ENCODE measurements at regions not wholly inside any gene's neighbourhood (a gene's known extent, or its start where the extent isn't known, plus 50 kb on each side); places are given as distances from the start of the nearest gene placed in this dataset.

DNA sequence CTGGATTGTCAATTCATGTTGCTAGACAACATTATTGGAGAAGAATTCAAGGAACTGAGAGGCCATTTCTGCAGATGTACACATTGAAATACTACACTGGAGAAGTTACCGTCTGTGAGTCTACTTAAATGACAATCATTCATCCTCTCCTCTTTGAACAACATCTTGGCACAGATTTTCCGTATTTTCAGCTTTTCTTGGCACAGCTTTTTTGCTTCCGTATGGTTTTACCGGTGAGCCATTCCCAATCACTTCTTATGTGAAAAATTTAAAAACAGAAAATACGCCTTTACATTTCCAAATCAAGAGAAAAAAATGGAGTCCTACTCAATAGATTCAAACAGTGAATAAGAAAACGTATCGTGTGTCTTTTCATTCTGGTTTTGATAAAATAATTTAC is 1493.7 kb downstream of the AMY1C start:
- no peak overlapping the region for H4K91ac ChIP-seq (ENCODE audit: low read depth, low read length)
- no peak overlapping the region for H2BK120ac ChIP-seq (ENCODE audit: insufficient read depth, low read length, poor library complexity)
- no peak overlapping the region for H3K23ac ChIP-seq (ENCODE audit: low read length)
- no peak overlapping the region for H3K14ac ChIP-seq (ENCODE audit: low read length)
- no peaks in the 10 kb centered on the region for H3K36me3 ChIP-seq (ENCODE audit: control insufficient read depth in 1 of 2, insufficient read depth in 2 of 2, low read length in 2 of 2)
- H3K9me3 ChIP-seq (ENCODE audit: insufficient read depth, low read depth, low read length), result no peaks in the 10 kb centered on the region
- H4K12ac ChIP-seq (ENCODE audit: low read depth, low read length), result no peak overlapping the region
- H3K4me1 ChIP-seq (ENCODE audit: control insufficient read depth in 1 of 2, insufficient read depth in 2 of 2, low read length in 2 of 2), result no peaks in the 10 kb centered on the region
- H3K79me2 ChIP-seq (ENCODE audit: control insufficient read depth, insufficient read depth, low read length, poor library complexity), result no peaks in the 10 kb centered on the region
- no peaks in the 10 kb centered on the region for H3K27me3 ChIP-seq (ENCODE audit: insufficient read depth, low read length)
- H4K8ac ChIP-seq (ENCODE audit: low read depth, low read length), result no peak overlapping the region
- H2AK5ac ChIP-seq (ENCODE audit: low read length), result no peak overlapping the region
- no peak overlapping the region for H2AFZ ChIP-seq (ENCODE audit: insufficient read depth, low read length, poor library complexity)
- H3K79me1 ChIP-seq (ENCODE audit: low read length), result no peaks in the 10 kb centered on the region
- no CpG with 5 or more reads among the region's 7 CpGs for WGBS (ENCODE audit: extremely low coverage, insufficient coverage, insufficient read length)
- H2BK12ac ChIP-seq (ENCODE audit: low read length), result no peak overlapping the region
- no peak overlapping the region for H2BK5ac ChIP-seq (ENCODE audit: low read depth, low read length, poor library complexity)
- H3K18ac ChIP-seq (ENCODE audit: low read length), result no peak overlapping the region
- H3K27ac ChIP-seq (ENCODE audit: low read depth, low read length), result no peak overlapping the region
- no peak overlapping the region for H3K9ac ChIP-seq (ENCODE audit: low read length)
- no peak overlapping the region for H3K4me2 ChIP-seq (ENCODE audit: low read length)
- no peak for DNase-seq
- no peak overlapping the region for H3K4ac ChIP-seq (ENCODE audit: low read depth, low read length)
- no peak overlapping the region for H3K4me3 ChIP-seq (ENCODE audit: low read depth, low read length)

GRCh38 chr1:105243969-105244368 is 1494.3 kb downstream of the AMY1C start:
- Histone ChIP-seq H3K79me2 (ENCODE audit: control insufficient read depth, insufficient read depth, low read length, poor library complexity) (no peaks in the 10 kb centered on the region), H3K14ac (ENCODE audit: low read length) (no peak overlapping the region), H3K9me3 (ENCODE audit: insufficient read depth, low read depth, low read length) (no peaks in the 10 kb centered on the region), H2AFZ (ENCODE audit: insufficient read depth, low read length, poor library complexity) (no peak overlapping the region), H2BK5ac (ENCODE audit: low read depth, low read length, poor library complexity) (no peak overlapping the region), H3K27ac (ENCODE audit: low read depth, low read length) (no peak overlapping the region), H2BK12ac (ENCODE audit: low read length) (no peak overlapping the region), H3K4me1 (ENCODE audit: control insufficient read depth in 1 of 2, insufficient read depth in 2 of 2, low read length in 2 of 2) (no peaks in the 10 kb centered on the region), H4K12ac (ENCODE audit: low read depth, low read length) (no peak overlapping the region), H3K9ac (ENCODE audit: low read length) (no peak overlapping the region), H3K4me2 (ENCODE audit: low read length) (no peak overlapping the region), H3K23ac (ENCODE audit: low read length) (no peak overlapping the region), H3K79me1 (ENCODE audit: low read length) (no peaks in the 10 kb centered on the region), H3K4me3 (ENCODE audit: low read depth, low read length) (no peak overlapping the region), H3K4ac (ENCODE audit: low read depth, low read length) (no peak overlapping the region), H4K8ac (ENCODE audit: low read depth, low read length) (no peak overlapping the region), H3K36me3 (ENCODE audit: control insufficient read depth in 1 of 2, insufficient read depth in 2 of 2, low read length in 2 of 2) (no peaks in the 10 kb centered on the region), H2AK5ac (ENCODE audit: low read length) (no peak overlapping the region), H2BK120ac (ENCODE audit: insufficient read depth, low read length, poor library complexity) (no peak overlapping the region), H4K91ac (ENCODE audit: low read depth, low read length) (no peak overlapping the region), H3K27me3 (ENCODE audit: insufficient read depth, low read length) (no peaks in the 10 kb centered on the region), H3K18ac (ENCODE audit: low read length) (no peak overlapping the region)
- DNase-seq, result no peak
- WGBS (ENCODE audit: extremely low coverage, insufficient coverage, insufficient read length), result 100% methylated on average over 1 of the region's 1 CpG

- WGBS (ENCODE audit: extremely low coverage, insufficient coverage, insufficient read length), result no CpG with 5 or more reads among the region's 1 CpG
- no peak overlapping the region for H3K9ac ChIP-seq (ENCODE audit: low read length)
- no peak overlapping the region for H2BK12ac ChIP-seq (ENCODE audit: low read length)
- no peak for DNase-seq
- no peak overlapping the region for H4K8ac ChIP-seq (ENCODE audit: low read depth, low read length)
- no peak overlapping the region for H2BK120ac ChIP-seq (ENCODE audit: insufficient read depth, low read length, poor library complexity)
- no peak overlapping the region for H3K14ac ChIP-seq (ENCODE audit: low read length)
- H3K18ac ChIP-seq (ENCODE audit: low read length), result no peak overlapping the region
- no peaks in the 10 kb centered on the region for H3K79me2 ChIP-seq (ENCODE audit: control insufficient read depth, insufficient read depth, low read length, poor library complexity)
- H2BK5ac ChIP-seq (ENCODE audit: low read depth, low read length, poor library complexity), result no peak overlapping the region
- H4K12ac ChIP-seq (ENCODE audit: low read depth, low read length), result no peak overlapping the region
- H3K79me1 ChIP-seq (ENCODE audit: low read length), result no peaks in the 10 kb centered on the region
- H3K27ac ChIP-seq (ENCODE audit: low read depth, low read length), result no peak overlapping the region
- no peak overlapping the region for H2AK5ac ChIP-seq (ENCODE audit: low read length)
- H3K36me3 ChIP-seq (ENCODE audit: control insufficient read depth in 1 of 2, insufficient read depth in 2 of 2, low read length in 2 of 2), result no peaks in the 10 kb centered on the region
- no peak overlapping the region for H4K91ac ChIP-seq (ENCODE audit: low read depth, low read length)
- no peak overlapping the region for H3K4me2 ChIP-seq (ENCODE audit: low read length)
- H2AFZ ChIP-seq (ENCODE audit: insufficient read depth, low read length, poor library complexity), result no peak overlapping the region
- H3K4me3 ChIP-seq (ENCODE audit: low read depth, low read length), result no peak overlapping the region
- H3K9me3 ChIP-seq (ENCODE audit: insufficient read depth, low read depth, low read length), result no peaks in the 10 kb centered on the region
- no peaks in the 10 kb centered on the region for H3K27me3 ChIP-seq (ENCODE audit: insufficient read depth, low read length)
- no peak overlapping the region for H3K23ac ChIP-seq (ENCODE audit: low read length)
- no peaks in the 10 kb centered on the region for H3K4me1 ChIP-seq (ENCODE audit: control insufficient read depth in 1 of 2, insufficient read depth in 2 of 2, low read length in 2 of 2)
- H3K4ac ChIP-seq (ENCODE audit: low read depth, low read length), result no peak overlapping the region
Measured at GRCh38 chr1:105254906-105255305, 1505.2 kb downstream of the AMY1C start.

GRCh38 chr1:105260001-105260400 is 1510.3 kb downstream of the AMY1C start:
- no peaks in the 10 kb centered on the region for H3K9me3 ChIP-seq (ENCODE audit: insufficient read depth, low read depth, low read length)
- H3K4me1 ChIP-seq (ENCODE audit: control insufficient read depth in 1 of 2, insufficient read depth in 2 of 2, low read length in 2 of 2), result no peaks in the 10 kb centered on the region
- no peaks in the 10 kb centered on the region for H3K36me3 ChIP-seq (ENCODE audit: control insufficient read depth in 1 of 2, insufficient read depth in 2 of 2, low read length in 2 of 2)
- H3K18ac ChIP-seq (ENCODE audit: low read length), result no peak overlapping the region
- H3K27me3 ChIP-seq (ENCODE audit: insufficient read depth, low read length), result no peaks in the 10 kb centered on the region
- H3K4me3 ChIP-seq (ENCODE audit: low read depth, low read length), result no peak overlapping the region
- H3K9ac ChIP-seq (ENCODE audit: low read length), result no peak overlapping the region
- no peaks in the 10 kb centered on the region for H3K79me2 ChIP-seq (ENCODE audit: control insufficient read depth, insufficient read depth, low read length, poor library complexity)
- no CpG with 5 or more reads among the region's 7 CpGs for WGBS (ENCODE audit: extremely low coverage, insufficient coverage, insufficient read length)
- no peak overlapping the region for H2AK5ac ChIP-seq (ENCODE audit: low read length)
- H4K91ac ChIP-seq (ENCODE audit: low read depth, low read length), result no peak overlapping the region
- no peak overlapping the region for H3K27ac ChIP-seq (ENCODE audit: low read depth, low read length)
- H2BK5ac ChIP-seq (ENCODE audit: low read depth, low read length, poor library complexity), result no peak overlapping the region
- no peak overlapping the region for H4K8ac ChIP-seq (ENCODE audit: low read depth, low read length)
- DNase-seq, result no peak
- no peak overlapping the region for H3K23ac ChIP-seq (ENCODE audit: low read length)
- H3K14ac ChIP-seq (ENCODE audit: low read length), result no peak overlapping the region
- H2AFZ ChIP-seq (ENCODE audit: insufficient read depth, low read length, poor library complexity), result no peak overlapping the region
- no peak overlapping the region for H4K12ac ChIP-seq (ENCODE audit: low read depth, low read length)
- no peaks in the 10 kb centered on the region for H3K79me1 ChIP-seq (ENCODE audit: low read length)
- no peak overlapping the region for H2BK120ac ChIP-seq (ENCODE audit: insufficient read depth, low read length, poor library complexity)
- no peak overlapping the region for H3K4ac ChIP-seq (ENCODE audit: low read depth, low read length)
- no peak overlapping the region for H3K4me2 ChIP-seq (ENCODE audit: low read length)
- H2BK12ac ChIP-seq (ENCODE audit: low read length), result no peak overlapping the region

All from trophoblast cell (in vitro differentiated cells and primary cell).